Progenitor cell of endocrine pancreas (in vitro differentiated cells): ENCODE measurements at regions not wholly inside any gene's neighbourhood (a gene's known extent, or its start where the extent isn't known, plus 50 kb on each side); places are given as distances from the start of the nearest gene placed in this dataset.

Source experiments
- DNase-seq: peaks from one replicate; pipeline ENCODE4 v3.0.0; 2021; ENCODE audit warnings: low spot score; ENCODE audit not compliant: unreplicated experiment
- H3K27ac Mint-ChIP-seq: 2 replicates; pipeline ENCODE4 v1.8.0; 2021; ENCODE audit warnings: mild to moderate bottlenecking, moderate library complexity, mixed read lengths
- H3K27me3 Mint-ChIP-seq: 2 replicates; pipeline ENCODE4 v1.8.0; 2021; ENCODE audit warnings: mixed read lengths
- H3K36me3 Mint-ChIP-seq: 2 replicates; pipeline ENCODE4 v1.8.0; 2022; ENCODE audit warnings: mixed read lengths; ENCODE audit not compliant: insufficient read depth
- H3K4me1 Mint-ChIP-seq: 2 replicates; pipeline ENCODE4 v1.8.0; 2021; ENCODE audit warnings: low read depth, mixed read lengths
- H3K4me3 Mint-ChIP-seq: 2 replicates; pipeline ENCODE4 v1.8.0; 2021; ENCODE audit warnings: low read depth, mild to moderate bottlenecking, moderate library complexity, mixed read lengths
- H3K9me3 Mint-ChIP-seq: 2 replicates; pipeline ENCODE4 v1.8.0; 2021; ENCODE audit warnings: low read depth, mixed read lengths
- CTCF ChIP-seq: fragments of 200-600 bp; sonication (generic); IDR thresholded peaks from one replicate; pipeline ENCODE4 v1.5.0; 2021; ENCODE audit warnings: antibody characterized with exemption, mild to moderate bottlenecking; ENCODE audit not compliant: unreplicated experiment

- Mint-ChIP-seq H3K4me1 (no peaks in the 10 kb centered on the region), H3K4me3 (no peak overlapping the region), H3K36me3 (no peaks in the 10 kb centered on the region), H3K27me3 (peaks cover 11% of the 10 kb centered on the region), H3K9me3 (no peaks in the 10 kb centered on the region), H3K27ac (no peak overlapping the region)
- no peak for DNase-seq
- TF ChIP-seq CTCF = peak; percentile 49
These were observed 128.1 kb upstream of the FAM20C start for GRCh38 chr7:64098-64915.

GRCh38 chr7:64916-65341, 127.4 kb upstream of the FAM20C start:
- no peaks in the 10 kb centered on the region for H3K36me3 Mint-ChIP-seq
- DNase-seq = no peak
- TF ChIP-seq CTCF = no peak
- no peak overlapping the region for H3K27ac Mint-ChIP-seq
- no peaks in the 10 kb centered on the region for H3K9me3 Mint-ChIP-seq
- no peaks in the 10 kb centered on the region for H3K4me1 Mint-ChIP-seq
- H3K4me3 Mint-ChIP-seq = no peak overlapping the region
- peaks cover 8% of the 10 kb centered on the region for H3K27me3 Mint-ChIP-seq

- no peaks in the 10 kb centered on the region for H3K9me3 Mint-ChIP-seq
- DNase-seq = no peak
- H3K4me1 Mint-ChIP-seq = no peaks in the 10 kb centered on the region
- no peak overlapping the region for H3K4me3 Mint-ChIP-seq
- H3K36me3 Mint-ChIP-seq = no peaks in the 10 kb centered on the region
- no peak overlapping the region for H3K27ac Mint-ChIP-seq
- peaks cover 8% of the 10 kb centered on the region for H3K27me3 Mint-ChIP-seq
- no peak for TF ChIP-seq CTCF
These were observed 126.8 kb upstream of the FAM20C start for GRCh38 chr7:65554-65953.

GRCh38 chr7:66296-66695, 126.1 kb upstream of the FAM20C start:
- Mint-ChIP-seq H3K4me3 (no peak overlapping the region), H3K9me3 (no peaks in the 10 kb centered on the region), H3K4me1 (no peaks in the 10 kb centered on the region), H3K36me3 (no peaks in the 10 kb centered on the region), H3K27ac (no peak overlapping the region), H3K27me3 (peaks cover 8% of the 10 kb centered on the region)
- no peak for TF ChIP-seq CTCF
- no peak for DNase-seq

GRCh38 chr7:66741-67140, 125.6 kb upstream of the FAM20C start:
- no peaks in the 10 kb centered on the region for H3K4me1 Mint-ChIP-seq
- H3K4me3 Mint-ChIP-seq = no peak overlapping the region
- H3K9me3 Mint-ChIP-seq = no peaks in the 10 kb centered on the region
- no peak for TF ChIP-seq CTCF
- H3K27ac Mint-ChIP-seq = no peak overlapping the region
- no peak for DNase-seq
- peaks cover 8% of the 10 kb centered on the region for H3K27me3 Mint-ChIP-seq
- H3K36me3 Mint-ChIP-seq = no peaks in the 10 kb centered on the region
